Spleen (tissue), 11 donors: ENCODE measurements at regions not wholly inside any gene's neighbourhood (a gene's known extent, or its start where the extent isn't known, plus 50 kb on each side); places are given as distances from the start of the nearest gene placed in this dataset.

Experiments used
- DNase-seq: peaks from one replicate; pipeline ENCODE4 v3.0.0-alpha.2; 2020
- H3K27ac ChIP-seq, 8 donors: fragments of 200-600 bp; sonication (generic) in 7 of 8; 1 replicate in 4 of 8; 2 replicates in 4 of 8; pipeline versions ENCODE4 v1.5.0 to v1.8.0; 2016 to 2021; ENCODE audit warnings: inconsistent platforms in 4 of 8, mild to moderate bottlenecking in 4 of 8, moderate library complexity in 1 of 8
- H3K27me3 ChIP-seq, 7 donors: fragments of 200-600 bp; sonication (generic) in 6 of 7; replicated peaks in 1 of 7; 1 replicate in 4 of 7; 2 replicates in 3 of 7; pipeline versions ENCODE4 v1.5.0 to v1.8.0; 2016 to 2021; ENCODE audit warnings: inconsistent platforms in 3 of 7, mild to moderate bottlenecking in 1 of 7
- H3K36me3 ChIP-seq, 6 donors: fragments of 200-600 bp; sonication (generic) in 5 of 6; 1 replicate in 4 of 6; 2 replicates in 2 of 6; pipeline versions ENCODE4 v1.5.0 to v1.8.0; 2016 to 2021; ENCODE audit warnings: inconsistent platforms in 2 of 6
- H3K4me1 ChIP-seq, 6 donors: fragments of 200-600 bp; sonication (generic) in 5 of 6; 1 replicate in 3 of 6; 2 replicates in 3 of 6; pipeline versions ENCODE4 v1.5.0 to v1.8.0; 2016 to 2021; ENCODE audit warnings: inconsistent platforms in 3 of 6
- H3K4me3 ChIP-seq, 8 donors: fragments of 200-600 bp; sonication (generic) in 7 of 8; 1 replicate in 4 of 8; 2 replicates in 4 of 8; pipeline versions ENCODE4 v1.5.0 to v1.8.0; 2016 to 2021; ENCODE audit warnings: inconsistent platforms in 4 of 8, mild to moderate bottlenecking in 4 of 8, moderate library complexity in 2 of 8
- H3K9me3 ChIP-seq, 8 donors: fragments of 200-600 bp; sonication (generic) in 7 of 8; 1 replicate in 4 of 8; 2 replicates in 4 of 8; pipeline versions ENCODE4 v1.5.0 to v1.8.0; 2016 to 2021; ENCODE audit warnings: inconsistent platforms in 4 of 8
- CTCF ChIP-seq, 11 experiments: fragments of 200-600 bp in 7 of 11; fragments of 450-650 bp in 4 of 11; sonication (generic) in 4 of 11; IDR thresholded peaks in 8 of 11; conservative IDR thresholded peaks in 3 of 11; 1 replicate in 7 of 11; 2 replicates in 4 of 11; pipeline versions ENCODE4 v1.4.0 to v1.8.0; 2016 to 2021; ENCODE audit warnings: antibody characterized with exemption in 11 of 11, inconsistent platforms in 4 of 11, mild to moderate bottlenecking in 1 of 11
- POLR2A ChIP-seq, 3 donors: fragments of 450-650 bp; IDR thresholded peaks; one replicate each; pipeline ENCODE4 v1.5.1; 2017; ENCODE audit warnings: antibody characterized with exemption in 3 of 3, mild to moderate bottlenecking in 1 of 3
- POLR2AphosphoS5 ChIP-seq, 3 donors: sonication (generic); formaldehyde crosslinking; IDR thresholded peaks; one replicate each; pipeline ENCODE4 v1.5.1; 2017; ENCODE audit warnings: antibody characterized with exemption in 3 of 3
- WGBS, 5 donors: extraction: QIAGEN DNeasy Blood & Tissue Kit in 3 of 5; methylation state at CpG; one replicate each; pipeline versions ENCODE4 v1.1.5 to v1.1.7; 2013 to 2018; 5-methylcytosine and 5-hydroxymethylcytosine counted together
- intact Hi-C: fragments of 100-400 bp; cut with DNase I; formaldehyde crosslinking; loops from one replicate; pipeline ENCODE4 v1.15.0; 2023; ENCODE audit warnings: low total_unique reads
- donor health status: healthy with polysubstance abuse.
- donor health status: DM: no; HTN: no; CAD: no; lungs with moderate emphysema.
- donor health status: DM: no; HTN: no; CAD: no.
- donor health status: Bipolar disorder and iron deficiency.
- donor health status: healthy.
- donor health status: DM: no; HTN: no; CAD: no.
- donor health status: DM: yes; HTN: yes; CAD: no.

- Histone ChIP-seq H3K27ac (no peak overlapping the region), H3K4me1 (no peaks in the 10 kb centered on the region), H3K27me3 (no peaks in the 10 kb centered on the region), H3K4me3 (no peak overlapping the region), H3K9me3 (no peaks in the 10 kb centered on the region), H3K36me3 (no peaks in the 10 kb centered on the region)
- intact Hi-C loops: no loop called here
- 81 to 88% (median 85%) methylated on average over 12 of the region's 12 CpGs for WGBS, 5 donors
- TF ChIP-seq CTCF (IDR thresholded peaks at IDR 0.05 in 8 of 11, conservative IDR thresholded peaks at IDR 0.05 in 3 of 11) (no peak), POLR2AphosphoS5 (IDR thresholded peaks at IDR 0.05) (no peak), POLR2A (IDR thresholded peaks at IDR 0.05) (no peak)
- DNase-seq: no peak
Measured at GRCh38 chr4:54571293-54572151, 86.2 kb upstream of the KIT start.

- Histone ChIP-seq H3K9me3 (no peaks in the 10 kb centered on the region), H3K27ac (no peak overlapping the region), H3K4me3 (no peak overlapping the region), H3K4me1 (no peaks in the 10 kb centered on the region), H3K36me3 (no peaks in the 10 kb centered on the region), H3K27me3 (no peaks in the 10 kb centered on the region)
- no peak for DNase-seq
- intact Hi-C loops: no loop called here
- TF ChIP-seq CTCF (IDR thresholded peaks at IDR 0.05 in 8 of 11, conservative IDR thresholded peaks at IDR 0.05 in 3 of 11) (no peak), POLR2AphosphoS5 (IDR thresholded peaks at IDR 0.05) (no peak), POLR2A (IDR thresholded peaks at IDR 0.05) (no peak)
Measured at GRCh38 chr4:54572152-54572542, 85.6 kb upstream of the KIT start.

DNA sequence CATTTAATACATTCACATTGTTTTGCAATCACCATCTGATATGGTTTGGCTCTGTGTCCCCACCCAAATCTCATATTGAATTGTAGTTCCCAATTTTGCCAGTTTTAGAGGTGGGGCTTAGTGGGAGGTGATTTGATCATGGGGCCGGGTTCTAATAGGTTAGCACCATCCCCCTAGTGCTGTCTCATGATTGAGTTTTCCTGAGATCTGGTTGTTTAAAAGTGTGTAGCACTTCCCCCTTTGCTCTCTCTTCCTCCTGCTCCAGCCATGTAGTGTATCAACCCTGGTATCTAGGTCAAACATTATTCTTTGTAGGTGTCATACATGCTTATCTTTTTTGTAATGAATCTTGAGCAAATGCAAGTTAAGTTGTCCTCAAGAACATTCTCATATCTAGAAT, 83.3 kb upstream of the KIT start:
- Histone ChIP-seq H3K4me1 (no peaks in the 10 kb centered on the region), H3K9me3 (no peaks in the 10 kb centered on the region), H3K36me3 (no peaks in the 10 kb centered on the region), H3K4me3 (no peak overlapping the region), H3K27me3 (no peaks in the 10 kb centered on the region), H3K27ac (no peak overlapping the region)
- WGBS, 5 donors: 62 to 96% (median 81%) methylated on average over 1 of the region's 1 CpG
- intact Hi-C loops: no loop called here
- no peak for DNase-seq
- TF ChIP-seq CTCF (IDR thresholded peaks at IDR 0.05 in 8 of 11, conservative IDR thresholded peaks at IDR 0.05 in 3 of 11): no peak
- no peak for TF ChIP-seq POLR2A (IDR thresholded peaks at IDR 0.05)
- no peak for TF ChIP-seq POLR2AphosphoS5 (IDR thresholded peaks at IDR 0.05)

DNA sequence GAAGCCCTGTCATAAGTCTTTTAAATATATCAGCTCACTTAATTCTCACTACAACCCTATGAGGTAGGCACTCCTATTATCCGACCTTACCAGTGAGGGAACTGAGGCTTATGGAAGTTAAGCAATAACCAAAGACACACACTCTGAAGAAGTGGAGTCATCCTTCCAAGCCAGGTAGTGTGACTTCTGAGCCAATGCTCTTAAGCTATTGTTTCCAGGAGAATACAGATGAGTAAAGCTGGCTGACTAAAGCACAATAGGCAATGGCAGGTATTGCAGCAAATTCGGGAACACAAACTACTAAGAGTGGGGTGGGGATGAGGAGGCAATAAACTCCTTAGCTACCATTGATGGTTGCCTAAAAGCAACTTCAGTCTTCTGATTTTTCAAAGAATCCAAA, 81.8 kb upstream of the KIT start:
- intact Hi-C loops: no loop called here
- Histone ChIP-seq H3K27ac (no peak overlapping the region), H3K4me1 (no peaks in the 10 kb centered on the region), H3K36me3 (no peaks in the 10 kb centered on the region), H3K4me3 (no peak overlapping the region), H3K9me3 (no peaks in the 10 kb centered on the region), H3K27me3 (no peaks in the 10 kb centered on the region)
- DNase-seq: no peak
- TF ChIP-seq POLR2AphosphoS5 (IDR thresholded peaks at IDR 0.05) (no peak), POLR2A (IDR thresholded peaks at IDR 0.05) (no peak), CTCF (IDR thresholded peaks at IDR 0.05 in 8 of 11, conservative IDR thresholded peaks at IDR 0.05 in 3 of 11) (no peak)
- WGBS, 5 donors: 86 to 97% (median 88%) methylated on average over 2 of the region's 2 CpGs
